HEK293 (cell line): ENCODE measurements at regions not wholly inside any gene's neighbourhood (a gene's known extent, or its start where the extent isn't known, plus 50 kb on each side); places are given as distances from the start of the nearest gene placed in this dataset.
"Not testable (repeated sequence)": the region's sequence is repeated elsewhere in the genome, so short reads cannot be mapped to it uniquely, and the experiment has no call there.

Source experiments
- CTCF ChIA-PET: fragments of 350-600 bp; formaldehyde crosslinking; extraction: SDS; loops from one replicate; lab custom pipeline; 2021; ENCODE audit warnings: antibody characterized with exemption; lab: Yijun Ruan, JAX
- POLR2A ChIA-PET: fragments of 300-600 bp; formaldehyde crosslinking; extraction: SDS; loops from one replicate; lab custom pipeline; 2020; ENCODE audit warnings: antibody characterized with exemption, inconsistent platforms; lab: Yijun Ruan, JAX
- H3K27ac ChIP-seq: fragments of 200-500 bp; sonication (Bioruptor generic); 2 replicates; pipeline ENCODE4 v1.5.1; 2014; ENCODE audit warnings: low read depth, low read length, control low read depth, inconsistent platforms; ENCODE audit errors: extremely low read depth
- H3K36me3 ChIP-seq, 2 experiments: fragments of 200-500 bp in 1 of 2; sonication (Bioruptor generic) in 1 of 2; 1 replicate in 1 of 2; 2 replicates in 1 of 2; pipeline ENCODE4 v1.5.1; 2014 to 2017; ENCODE audit warnings: inconsistent platforms in 2 of 2, low read length in 2 of 2; ENCODE audit not compliant: control insufficient read depth in 2 of 2, insufficient read depth in 1 of 2
- H3K4me1 ChIP-seq: fragments of 200-500 bp; sonication (Bioruptor generic); 2 replicates; pipeline ENCODE4 v1.5.1; 2014; ENCODE audit warnings: mild to moderate bottlenecking, low read length, inconsistent platforms; ENCODE audit not compliant: control insufficient read depth, insufficient read depth
- H3K4me3 ChIP-seq: 2 replicates; pipeline ENCODE4 v1.5.1; 2011; ENCODE audit warnings: low read depth, mild to moderate bottlenecking, control low read depth, low read length, moderate library complexity
- H3K9me3 ChIP-seq: fragments of 200-500 bp; sonication (Bioruptor generic); 2 replicates; pipeline ENCODE4 v1.5.1; 2014; ENCODE audit warnings: low read depth, low read length, inconsistent platforms; ENCODE audit not compliant: control insufficient read depth, insufficient read depth
- BCL11A ChIP-seq: fragments of 450-650 bp; formaldehyde crosslinking; IDR thresholded peaks from 2 replicates; pipeline ENCODE4 v1.5.1; 2016; ENCODE audit warnings: low read depth, missing biosample characterization, missing genetic modification characterization
- MEIS1 ChIP-seq: sonication (generic); formaldehyde crosslinking; IDR thresholded peaks from 2 replicates; pipeline ENCODE4 v1.8.1; 2022; ENCODE audit warnings: missing genetic modification reagents, mild to moderate bottlenecking, borderline replicate concordance
- OSR2 ChIP-seq: fragments of 450-650 bp; formaldehyde crosslinking; IDR thresholded peaks from 2 replicates; pipeline ENCODE4 v1.5.1; 2016; ENCODE audit warnings: missing biosample characterization, missing genetic modification characterization
- SALL2 ChIP-seq: fragments of 450-650 bp; formaldehyde crosslinking; IDR thresholded peaks from 2 replicates; pipeline ENCODE4 v1.5.0; 2017; ENCODE audit warnings: missing biosample characterization, mild to moderate bottlenecking, missing genetic modification characterization, borderline replicate concordance
- ZBTB6 ChIP-seq: fragments of 450-650 bp; formaldehyde crosslinking; IDR thresholded peaks from 2 replicates; pipeline ENCODE4 v1.5.1; 2017; ENCODE audit warnings: missing biosample characterization, missing genetic modification characterization
- ZNF221 ChIP-seq: fragments of 450-650 bp; formaldehyde crosslinking; IDR thresholded peaks from 2 replicates; pipeline ENCODE4 v1.5.1; 2017; ENCODE audit warnings: missing biosample characterization, missing genetic modification characterization, borderline replicate concordance
- ZNF544 ChIP-seq: fragments of 450-650 bp; formaldehyde crosslinking; IDR thresholded peaks from 2 replicates; pipeline ENCODE4 v1.5.0; 2017; ENCODE audit warnings: missing biosample characterization, missing genetic modification characterization
- ZNF768 ChIP-seq: fragments of 450-650 bp; formaldehyde crosslinking; IDR thresholded peaks from 2 replicates; pipeline ENCODE4 v1.5.1; 2018; ENCODE audit warnings: missing biosample characterization, mild to moderate bottlenecking, missing genetic modification characterization
- TF ChIP-seq, protein P1 (sequence below): fragments of 450-650 bp; formaldehyde crosslinking; IDR thresholded peaks from 2 replicates; pipeline ENCODE4 v1.5.1; 2016; ENCODE audit warnings: missing biosample characterization, missing genetic modification characterization
- TF ChIP-seq, protein P2 (sequence below): fragments of 450-650 bp; formaldehyde crosslinking; conservative IDR thresholded peaks from 2 replicates; pipeline ENCODE4 v1.5.1; 2016; ENCODE audit warnings: low read depth, missing biosample characterization, missing genetic modification characterization
- TF ChIP-seq, protein P3 (sequence below): fragments of 450-650 bp; formaldehyde crosslinking; IDR thresholded peaks from 2 replicates; pipeline ENCODE4 v1.5.1; 2016; ENCODE audit warnings: missing biosample characterization, missing genetic modification characterization, low read depth
- TF ChIP-seq, protein P4 (sequence below): fragments of 450-650 bp; formaldehyde crosslinking; conservative IDR thresholded peaks from 2 replicates; pipeline ENCODE4 v1.5.1; 2016; ENCODE audit warnings: low read depth, missing biosample characterization, missing genetic modification characterization

- Histone ChIP-seq H3K27ac (no peak overlapping the region), H3K4me1 (no peaks in the 10 kb centered on the region), H3K4me3 (no peak overlapping the region), H3K36me3 (no peaks in the 10 kb centered on the region), H3K9me3 (no peaks in the 10 kb centered on the region)
- TF ChIP-seq ZNF221 (tag by site-specific recombination): no peak
- ChIA-PET POLR2A (no interaction called here), CTCF (no interaction called here)
Observed at GRCh38 chr6:152828431-152828830, 77.8 kb downstream of the VIP start.

- CTCF ChIA-PET: interaction anchor here (1.3 kb wide), 1 partner anchor 113 kb away, joined by 3 read pairs; no protein-coding TSS in a partner anchor
- H3K4me1 ChIP-seq, H3K9me3 ChIP-seq, POLR2A ChIA-PET, H3K36me3 ChIP-seq, H3K27ac ChIP-seq, H3K4me3 ChIP-seq: not testable (repeated sequence)
Observed at GRCh38 chr6:152834366-152834765, 83.8 kb downstream of the VIP start.

DNA sequence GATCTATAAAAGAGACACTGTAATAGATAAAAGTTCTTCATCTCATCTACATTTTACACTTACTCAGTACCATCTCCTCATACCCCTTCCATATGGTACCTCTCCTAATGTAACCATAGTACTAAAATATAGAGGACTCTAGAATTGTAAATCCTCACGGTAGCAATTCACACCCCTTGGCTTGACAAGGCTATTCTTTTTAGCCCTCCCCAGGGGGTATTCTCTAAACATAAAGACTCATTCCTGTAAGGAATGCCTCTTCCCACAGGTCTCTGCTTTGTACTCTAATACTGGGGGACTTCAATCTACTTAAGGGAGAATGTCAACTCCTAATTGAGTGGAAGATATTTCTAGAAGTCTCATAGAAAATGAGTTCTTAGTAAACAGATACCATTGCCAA is 85.9 kb downstream of the VIP start:
- Histone ChIP-seq H3K27ac (no peak overlapping the region), H3K4me3 (no peak overlapping the region), H3K9me3 (no peaks in the 10 kb centered on the region), H3K4me1 (no peaks in the 10 kb centered on the region; the same call in 1 of the 2 replicates), H3K36me3 (no peaks in the 10 kb centered on the region)
- TF ChIP-seq BCL11A (tag by site-specific recombination) (no peak), SALL2 (tag by site-specific recombination) (no peak), ZNF544 (tag by site-specific recombination) (no peak), OSR2 (tag by site-specific recombination) (no peak), ZNF768 (tag by site-specific recombination) (no peak), MEIS1 (CRISPR knock-in tag) (no peak), ZBTB6 (no peak)
- TF ChIP-seq, protein P1, sequence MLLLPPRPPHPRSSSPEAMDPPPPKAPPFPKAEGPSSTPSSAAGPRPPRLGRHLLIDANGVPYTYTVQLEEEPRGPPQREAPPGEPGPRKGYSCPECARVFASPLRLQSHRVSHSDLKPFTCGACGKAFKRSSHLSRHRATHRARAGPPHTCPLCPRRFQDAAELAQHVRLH (tag by site-specific recombination): no peak
- TF ChIP-seq, protein P2, sequence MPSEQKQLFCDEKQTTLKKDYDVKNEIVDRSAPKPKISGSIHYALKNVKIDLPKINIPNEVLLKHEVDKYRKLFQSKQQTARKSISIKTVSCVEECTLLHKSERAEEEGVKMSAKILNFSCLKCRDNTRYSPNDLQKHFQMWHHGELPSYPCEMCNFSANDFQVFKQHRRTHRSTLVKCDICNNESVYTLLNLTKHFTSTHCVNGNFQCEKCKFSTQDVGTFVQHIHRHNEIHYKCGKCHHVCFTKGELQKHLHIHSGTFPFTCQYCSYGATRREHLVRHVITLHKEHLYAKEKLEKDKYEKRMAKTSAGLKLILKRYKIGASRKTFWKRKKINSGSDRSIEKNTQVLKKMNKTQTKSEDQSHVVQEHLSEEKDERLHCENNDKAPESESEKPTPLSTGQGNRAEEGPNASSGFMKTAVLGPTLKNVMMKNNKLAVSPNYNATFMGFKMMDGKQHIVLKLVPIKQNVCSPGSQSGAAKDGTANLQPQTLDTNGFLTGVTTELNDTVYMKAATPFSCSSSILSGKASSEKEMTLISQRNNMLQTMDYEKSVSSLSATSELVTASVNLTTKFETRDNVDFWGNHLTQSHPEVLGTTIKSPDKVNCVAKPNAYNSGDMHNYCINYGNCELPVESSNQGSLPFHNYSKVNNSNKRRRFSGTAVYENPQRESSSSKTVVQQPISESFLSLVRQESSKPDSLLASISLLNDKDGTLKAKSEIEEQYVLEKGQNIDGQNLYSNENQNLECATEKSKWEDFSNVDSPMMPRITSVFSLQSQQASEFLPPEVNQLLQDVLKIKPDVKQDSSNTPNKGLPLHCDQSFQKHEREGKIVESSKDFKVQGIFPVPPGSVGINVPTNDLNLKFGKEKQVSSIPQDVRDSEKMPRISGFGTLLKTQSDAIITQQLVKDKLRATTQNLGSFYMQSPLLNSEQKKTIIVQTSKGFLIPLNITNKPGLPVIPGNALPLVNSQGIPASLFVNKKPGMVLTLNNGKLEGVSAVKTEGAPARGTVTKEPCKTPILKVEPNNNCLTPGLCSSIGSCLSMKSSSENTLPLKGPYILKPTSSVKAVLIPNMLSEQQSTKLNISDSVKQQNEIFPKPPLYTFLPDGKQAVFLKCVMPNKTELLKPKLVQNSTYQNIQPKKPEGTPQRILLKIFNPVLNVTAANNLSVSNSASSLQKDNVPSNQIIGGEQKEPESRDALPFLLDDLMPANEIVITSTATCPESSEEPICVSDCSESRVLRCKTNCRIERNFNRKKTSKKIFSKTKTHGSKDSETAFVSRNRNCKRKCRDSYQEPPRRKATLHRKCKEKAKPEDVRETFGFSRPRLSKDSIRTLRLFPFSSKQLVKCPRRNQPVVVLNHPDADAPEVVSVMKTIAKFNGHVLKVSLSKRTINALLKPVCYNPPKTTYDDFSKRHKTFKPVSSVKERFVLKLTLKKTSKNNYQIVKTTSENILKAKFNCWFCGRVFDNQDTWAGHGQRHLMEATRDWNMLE (tag by site-specific recombination): no peak
- TF ChIP-seq, protein P3, sequence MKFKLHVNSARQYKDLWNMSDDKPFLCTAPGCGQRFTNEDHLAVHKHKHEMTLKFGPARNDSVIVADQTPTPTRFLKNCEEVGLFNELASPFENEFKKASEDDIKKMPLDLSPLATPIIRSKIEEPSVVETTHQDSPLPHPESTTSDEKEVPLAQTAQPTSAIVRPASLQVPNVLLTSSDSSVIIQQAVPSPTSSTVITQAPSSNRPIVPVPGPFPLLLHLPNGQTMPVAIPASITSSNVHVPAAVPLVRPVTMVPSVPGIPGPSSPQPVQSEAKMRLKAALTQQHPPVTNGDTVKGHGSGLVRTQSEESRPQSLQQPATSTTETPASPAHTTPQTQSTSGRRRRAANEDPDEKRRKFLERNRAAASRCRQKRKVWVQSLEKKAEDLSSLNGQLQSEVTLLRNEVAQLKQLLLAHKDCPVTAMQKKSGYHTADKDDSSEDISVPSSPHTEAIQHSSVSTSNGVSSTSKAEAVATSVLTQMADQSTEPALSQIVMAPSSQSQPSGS (tag by site-specific recombination): no peak
- TF ChIP-seq, protein P4, sequence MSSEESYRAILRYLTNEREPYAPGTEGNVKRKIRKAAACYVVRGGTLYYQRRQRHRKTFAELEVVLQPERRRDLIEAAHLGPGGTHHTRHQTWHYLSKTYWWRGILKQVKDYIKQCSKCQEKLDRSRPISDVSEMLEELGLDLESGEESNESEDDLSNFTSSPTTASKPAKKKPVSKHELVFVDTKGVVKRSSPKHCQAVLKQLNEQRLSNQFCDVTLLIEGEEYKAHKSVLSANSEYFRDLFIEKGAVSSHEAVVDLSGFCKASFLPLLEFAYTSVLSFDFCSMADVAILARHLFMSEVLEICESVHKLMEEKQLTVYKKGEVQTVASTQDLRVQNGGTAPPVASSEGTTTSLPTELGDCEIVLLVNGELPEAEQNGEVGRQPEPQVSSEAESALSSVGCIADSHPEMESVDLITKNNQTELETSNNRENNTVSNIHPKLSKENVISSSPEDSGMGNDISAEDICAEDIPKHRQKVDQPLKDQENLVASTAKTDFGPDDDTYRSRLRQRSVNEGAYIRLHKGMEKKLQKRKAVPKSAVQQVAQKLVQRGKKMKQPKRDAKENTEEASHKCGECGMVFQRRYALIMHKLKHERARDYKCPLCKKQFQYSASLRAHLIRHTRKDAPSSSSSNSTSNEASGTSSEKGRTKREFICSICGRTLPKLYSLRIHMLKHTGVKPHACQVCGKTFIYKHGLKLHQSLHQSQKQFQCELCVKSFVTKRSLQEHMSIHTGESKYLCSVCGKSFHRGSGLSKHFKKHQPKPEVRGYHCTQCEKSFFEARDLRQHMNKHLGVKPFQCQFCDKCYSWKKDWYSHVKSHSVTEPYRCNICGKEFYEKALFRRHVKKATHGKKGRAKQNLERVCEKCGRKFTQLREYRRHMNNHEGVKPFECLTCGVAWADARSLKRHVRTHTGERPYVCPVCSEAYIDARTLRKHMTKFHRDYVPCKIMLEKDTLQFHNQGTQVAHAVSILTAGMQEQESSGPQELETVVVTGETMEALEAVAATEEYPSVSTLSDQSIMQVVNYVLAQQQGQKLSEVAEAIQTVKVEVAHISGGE (tag by site-specific recombination): no peak
- CTCF ChIA-PET: no interaction called here
- POLR2A ChIA-PET: no interaction called here
